ENCODE measurements at regions not wholly inside any gene's neighbourhood (a gene's known extent, or its start where the extent isn't known, plus 50 kb on each side); places are given as distances from the start of the nearest gene placed in this dataset.

DNA sequence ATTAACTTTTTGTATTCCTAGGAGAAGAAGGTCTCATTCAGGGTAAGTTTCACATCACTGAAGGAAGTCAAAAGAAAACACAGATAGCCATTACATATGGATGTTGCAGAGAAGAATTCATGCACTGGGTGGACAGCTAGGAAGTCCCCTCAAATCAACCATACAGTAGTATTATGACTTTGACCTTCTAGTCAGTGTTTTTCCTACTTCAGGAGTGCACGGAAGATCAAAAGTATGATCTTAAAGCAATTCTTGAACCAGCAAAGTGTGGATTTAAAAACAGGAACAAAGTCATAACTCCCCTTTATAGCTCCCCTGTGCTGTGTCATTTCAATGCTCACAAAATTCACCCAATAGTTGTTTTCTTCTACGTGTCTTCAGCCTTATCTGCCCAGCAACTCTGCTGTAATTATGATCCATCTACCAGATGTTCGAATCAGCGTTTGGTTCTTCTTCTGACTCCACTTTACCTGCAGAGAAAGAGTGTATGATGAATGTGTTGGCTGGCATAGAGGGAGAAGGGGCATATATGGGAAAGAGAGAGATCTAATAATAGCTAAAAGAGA, 118.1 kb upstream of the MEIS2 start:
- Histone ChIP-seq H3K4me1 (ENCODE audit: control insufficient read depth, insufficient read depth, low read length) (no peaks in the 10 kb centered on the region), H3K9me3 (replicated peaks; ENCODE audit: control insufficient read depth, low read depth, low read length) (no peaks in the 10 kb centered on the region), H3K36me3 (ENCODE audit: control insufficient read depth, insufficient read depth, low read length) (no peaks in the 10 kb centered on the region), H3K27me3 (ENCODE audit: control insufficient read depth, insufficient read depth, low read length) (no peaks in the 10 kb centered on the region), H3K27ac (ENCODE audit: low read length) (no peak overlapping the region), H3K4me3 (ENCODE audit: low read length) (no peak overlapping the region)
- no peak for DNase-seq
- 78% methylated on average over 1 of the region's 4 CpGs for WGBS (ENCODE audit: insufficient coverage)

GRCh38 chr15:37219211-37219701, 118.9 kb upstream of the MEIS2 start:
- Histone ChIP-seq H3K36me3 (ENCODE audit: control insufficient read depth, insufficient read depth, low read length) (no peaks in the 10 kb centered on the region), H3K4me3 (ENCODE audit: low read length) (no peak overlapping the region), H3K27me3 (ENCODE audit: control insufficient read depth, insufficient read depth, low read length) (no peaks in the 10 kb centered on the region), H3K4me1 (ENCODE audit: control insufficient read depth, insufficient read depth, low read length) (no peaks in the 10 kb centered on the region), H3K27ac (ENCODE audit: low read length) (no peak overlapping the region), H3K9me3 (replicated peaks; ENCODE audit: control insufficient read depth, low read depth, low read length) (no peaks in the 10 kb centered on the region)
- no peak for DNase-seq
- WGBS (ENCODE audit: insufficient coverage) = 100% methylated on average over 2 of the region's 2 CpGs

- 83% methylated on average over 3 of the region's 9 CpGs for WGBS (ENCODE audit: insufficient coverage)
These were observed 120.8 kb upstream of the MEIS2 start for GRCh38 chr15:37220949-37221670.

DNA sequence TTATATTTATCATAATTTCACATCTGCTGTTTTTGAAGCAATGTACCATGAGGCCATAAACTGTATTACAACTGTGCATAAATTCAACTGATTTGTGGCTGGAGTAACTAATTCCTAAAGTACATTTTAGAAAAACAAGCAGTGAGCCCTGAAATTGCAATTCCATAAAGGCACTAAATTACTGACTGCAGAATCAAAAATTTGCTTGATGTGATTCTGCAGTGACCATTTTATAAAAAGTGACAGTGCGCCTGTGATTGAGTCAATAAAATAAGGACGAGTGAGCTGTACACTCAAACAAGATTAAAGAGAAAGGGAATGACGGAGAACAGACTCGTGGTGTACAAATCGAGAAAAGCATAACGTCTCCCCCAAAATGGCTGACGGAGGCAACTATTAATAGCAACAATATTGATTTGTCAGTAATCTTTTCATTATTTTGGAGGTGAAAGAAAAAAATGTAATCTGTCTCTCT, 121.4 kb upstream of the MEIS2 start:
- H3K4me3 ChIP-seq (ENCODE audit: low read length) = no peak overlapping the region
- no peaks in the 10 kb centered on the region for H3K36me3 ChIP-seq (ENCODE audit: control insufficient read depth, insufficient read depth, low read length)

More at GRCh38 chr15:37220949-37221670, 120.8 kb upstream of the MEIS2 start:
- DNase-seq = no peak
- Histone ChIP-seq H3K4me3 (ENCODE audit: low read length) (no peak overlapping the region), H3K27ac (ENCODE audit: low read length) (no peak overlapping the region), H3K36me3 (ENCODE audit: control insufficient read depth, insufficient read depth, low read length) (no peaks in the 10 kb centered on the region), H3K27me3 (ENCODE audit: control insufficient read depth, insufficient read depth, low read length) (no peaks in the 10 kb centered on the region), H3K4me1 (ENCODE audit: control insufficient read depth, insufficient read depth, low read length) (no peaks in the 10 kb centered on the region), H3K9me3 (replicated peaks; ENCODE audit: control insufficient read depth, low read depth, low read length) (no peaks in the 10 kb centered on the region)

DNA sequence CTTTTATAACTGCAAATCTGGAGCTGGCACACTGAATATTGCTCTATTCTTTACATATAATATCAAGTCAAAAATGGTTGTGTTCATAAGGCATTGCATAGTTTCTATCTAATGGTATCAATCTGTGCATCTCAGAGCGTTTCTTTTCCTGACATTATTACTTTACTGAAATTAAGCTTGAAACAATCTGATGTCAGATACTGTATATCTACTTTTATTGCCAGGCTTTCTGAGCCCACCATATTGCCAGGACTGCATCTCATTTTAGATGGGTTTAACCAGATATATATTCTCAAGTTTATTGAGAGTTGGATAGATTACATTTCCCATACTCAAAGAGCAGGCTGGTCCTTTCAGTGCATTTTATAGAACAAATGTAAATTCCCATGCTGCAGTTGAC, 122.7 kb upstream of the MEIS2 start:
- no peaks in the 10 kb centered on the region for H3K27me3 ChIP-seq (ENCODE audit: control insufficient read depth, insufficient read depth, low read length)
- DNase-seq = no peak
- no peaks in the 10 kb centered on the region for H3K9me3 ChIP-seq (replicated peaks; ENCODE audit: control insufficient read depth, low read depth, low read length)
- WGBS (ENCODE audit: insufficient coverage) = no CpG with 5 or more reads among the region's 1 CpG
- no peak overlapping the region for H3K4me3 ChIP-seq (ENCODE audit: low read length)
- no peak overlapping the region for H3K27ac ChIP-seq (ENCODE audit: low read length)
- H3K4me1 ChIP-seq (ENCODE audit: control insufficient read depth, insufficient read depth, low read length) = no peaks in the 10 kb centered on the region
- no peaks in the 10 kb centered on the region for H3K36me3 ChIP-seq (ENCODE audit: control insufficient read depth, insufficient read depth, low read length)

More for the DNA sequence above, 121.4 kb upstream of the MEIS2 start:
- no peak for DNase-seq
- Histone ChIP-seq H3K27me3 (ENCODE audit: control insufficient read depth, insufficient read depth, low read length) (no peaks in the 10 kb centered on the region), H3K9me3 (replicated peaks; ENCODE audit: control insufficient read depth, low read depth, low read length) (no peaks in the 10 kb centered on the region), H3K27ac (ENCODE audit: low read length) (no peak overlapping the region), H3K4me1 (ENCODE audit: control insufficient read depth, insufficient read depth, low read length) (no peaks in the 10 kb centered on the region)
- 55% methylated on average over 2 of the region's 7 CpGs for whole genome bisulfite sequencing (ENCODE audit: insufficient coverage)

DNA sequence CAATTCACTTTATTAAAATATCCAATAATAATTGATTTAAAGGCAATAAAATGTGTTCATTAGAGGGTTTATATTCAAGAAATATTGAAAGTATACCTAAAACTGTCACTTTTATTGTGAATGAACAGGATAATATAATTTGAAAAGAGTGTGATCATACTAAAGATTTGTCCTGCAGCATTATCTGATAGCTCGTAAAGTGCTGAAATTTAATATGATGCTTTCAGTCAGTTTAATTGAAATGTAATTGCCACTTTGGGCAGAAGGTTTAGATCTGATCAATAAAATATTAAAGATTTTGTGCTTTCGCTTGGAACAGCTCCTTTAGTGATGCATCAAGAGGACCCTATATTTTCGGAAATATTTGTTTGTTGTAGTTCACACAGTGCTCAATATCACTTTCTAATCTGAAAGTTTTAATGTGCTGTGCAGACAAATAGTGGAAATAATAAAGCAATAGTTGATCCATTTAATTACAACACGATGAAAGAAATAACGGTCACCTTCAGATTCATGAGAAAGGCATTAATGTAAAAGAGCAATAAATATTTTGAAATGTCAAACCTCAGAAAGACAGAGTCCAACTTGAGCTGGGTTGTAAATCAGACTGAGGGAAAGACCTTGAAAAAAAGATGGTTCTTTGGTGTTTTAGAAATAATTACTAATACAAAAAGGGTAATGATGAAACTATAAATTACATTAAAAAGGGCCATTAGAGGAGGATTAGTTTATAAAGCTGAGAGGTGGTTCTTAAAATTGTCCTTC, 129.7 kb upstream of the MEIS2 start:
- H3K9me3 ChIP-seq (replicated peaks; ENCODE audit: control insufficient read depth, low read depth, low read length) = no peaks in the 10 kb centered on the region
- H3K4me1 ChIP-seq (ENCODE audit: control insufficient read depth, insufficient read depth, low read length) = no peaks in the 10 kb centered on the region
- no peaks in the 10 kb centered on the region for H3K36me3 ChIP-seq (ENCODE audit: control insufficient read depth, insufficient read depth, low read length)
- no peak overlapping the region for H3K27ac ChIP-seq (ENCODE audit: low read length)
- no CpG with 5 or more reads among the region's 5 CpGs for WGBS (ENCODE audit: insufficient coverage)
- H3K4me3 ChIP-seq (ENCODE audit: low read length) = no peak overlapping the region
- H3K27me3 ChIP-seq (ENCODE audit: control insufficient read depth, insufficient read depth, low read length) = no peaks in the 10 kb centered on the region
- no peak for DNase-seq

GRCh38 chr15:37245358-37245757, 145.0 kb upstream of the MEIS2 start:
- Histone ChIP-seq H3K27ac (ENCODE audit: low read length) (no peak overlapping the region), H3K27me3 (ENCODE audit: control insufficient read depth, insufficient read depth, low read length) (no peaks in the 10 kb centered on the region), H3K36me3 (ENCODE audit: control insufficient read depth, insufficient read depth, low read length) (no peaks in the 10 kb centered on the region), H3K4me3 (ENCODE audit: low read length) (no peak overlapping the region), H3K9me3 (replicated peaks; ENCODE audit: control insufficient read depth, low read depth, low read length) (no peaks in the 10 kb centered on the region), H3K4me1 (ENCODE audit: control insufficient read depth, insufficient read depth, low read length) (no peaks in the 10 kb centered on the region)
- DNase-seq = no peak
- WGBS (ENCODE audit: insufficient coverage) = no CpG with 5 or more reads among the region's 2 CpGs

- DNase-seq = no peak
- H3K27ac ChIP-seq (ENCODE audit: low read length) = no peak overlapping the region
- H3K36me3 ChIP-seq (ENCODE audit: control insufficient read depth, insufficient read depth, low read length) = no peaks in the 10 kb centered on the region
- H3K4me1 ChIP-seq (ENCODE audit: control insufficient read depth, insufficient read depth, low read length) = no peaks in the 10 kb centered on the region
- WGBS (ENCODE audit: insufficient coverage) = no CpG with 5 or more reads among the region's 1 CpG
- no peaks in the 10 kb centered on the region for H3K9me3 ChIP-seq (replicated peaks; ENCODE audit: control insufficient read depth, low read depth, low read length)
- no peak overlapping the region for H3K4me3 ChIP-seq (ENCODE audit: low read length)
- no peaks in the 10 kb centered on the region for H3K27me3 ChIP-seq (ENCODE audit: control insufficient read depth, insufficient read depth, low read length)
These were observed 145.7 kb upstream of the MEIS2 start for GRCh38 chr15:37246065-37246464.

GRCh38 chr15:37246856-37247255, 146.5 kb upstream of the MEIS2 start:
- Histone ChIP-seq H3K27ac (ENCODE audit: low read length) (no peak overlapping the region), H3K27me3 (ENCODE audit: control insufficient read depth, insufficient read depth, low read length) (no peaks in the 10 kb centered on the region), H3K4me3 (ENCODE audit: low read length) (no peak overlapping the region), H3K36me3 (ENCODE audit: control insufficient read depth, insufficient read depth, low read length) (no peaks in the 10 kb centered on the region), H3K4me1 (ENCODE audit: control insufficient read depth, insufficient read depth, low read length) (no peaks in the 10 kb centered on the region), H3K9me3 (replicated peaks; ENCODE audit: control insufficient read depth, low read depth, low read length) (no peaks in the 10 kb centered on the region)
- WGBS (ENCODE audit: insufficient coverage) = 79% methylated on average over 3 of the region's 3 CpGs
- DNase-seq = no peak

DNA sequence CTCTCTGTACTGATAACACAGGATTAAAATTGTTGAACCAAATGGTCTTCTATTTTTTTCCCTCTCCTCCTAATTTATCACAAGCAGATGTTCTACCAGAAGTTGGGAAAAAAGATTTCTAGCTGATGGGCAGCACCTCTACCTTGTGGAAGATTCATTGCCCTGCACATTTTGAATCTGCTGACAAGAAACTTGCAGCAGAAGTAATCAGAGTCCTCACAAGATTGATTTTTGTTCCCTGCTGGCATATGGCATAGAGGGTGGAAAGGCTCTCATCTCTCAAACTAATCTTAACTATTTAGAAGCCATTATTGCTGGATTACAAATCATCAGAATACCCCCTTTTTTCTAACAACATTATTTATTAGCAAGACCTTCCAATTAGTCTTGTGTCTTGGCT, 148.9 kb upstream of the MEIS2 start:
- no peaks in the 10 kb centered on the region for H3K27me3 ChIP-seq (ENCODE audit: control insufficient read depth, insufficient read depth, low read length)
- DNase-seq = no peak
- H3K4me1 ChIP-seq (ENCODE audit: control insufficient read depth, insufficient read depth, low read length) = no peaks in the 10 kb centered on the region

More for the DNA sequence above, 148.9 kb upstream of the MEIS2 start:
- H3K4me3 ChIP-seq (ENCODE audit: low read length) = no peak overlapping the region
- H3K36me3 ChIP-seq (ENCODE audit: control insufficient read depth, insufficient read depth, low read length) = no peaks in the 10 kb centered on the region
- H3K9me3 ChIP-seq (replicated peaks; ENCODE audit: control insufficient read depth, low read depth, low read length) = no peaks in the 10 kb centered on the region
- H3K27ac ChIP-seq (ENCODE audit: low read length) = no peak overlapping the region

Data from muscle of leg (tissue), 3 donors.